ENCODE measurements at regions not wholly inside any gene's neighbourhood (a gene's known extent, or its start where the extent isn't known, plus 50 kb on each side); places are given as distances from the start of the nearest gene placed in this dataset.

DNA sequence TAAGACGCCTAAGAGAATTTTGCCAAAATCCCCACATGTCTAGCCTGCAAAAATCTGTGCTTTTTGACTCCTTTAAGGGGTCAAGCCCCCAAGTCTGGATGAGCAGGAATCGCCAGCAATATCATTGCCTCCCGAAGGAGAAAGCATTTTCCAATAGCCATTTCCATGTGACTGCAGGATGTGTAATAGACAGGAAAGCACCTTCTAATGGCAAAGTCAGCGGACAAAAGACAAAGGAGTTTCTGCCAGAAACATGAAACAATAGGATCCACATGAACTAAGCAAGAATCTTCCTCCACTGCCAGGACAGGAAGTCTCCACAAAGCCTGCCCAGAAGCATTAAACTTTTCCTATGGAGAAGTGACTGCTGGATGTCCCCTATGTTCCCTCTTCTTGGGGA is 177.1 kb upstream of the PCSK5 start:
- TF ChIP-seq SUZ12 (IDR thresholded peaks at IDR 0.05; ENCODE audit: extremely low read depth, insufficient read depth, insufficient read length) = no peak
- TF ChIP-seq ZNF274 (IDR thresholded peaks at IDR 0.05; ENCODE audit: low read depth, low read length) = no peak
- no peak for TF ChIP-seq YY1 (IDR thresholded peaks at IDR 0.05; ENCODE audit: insufficient read depth, insufficient read length)
- H3K9ac ChIP-seq (ENCODE audit: insufficient read length, low read depth) = no peak overlapping the region
- H3K27me3 ChIP-seq (ENCODE audit: insufficient read depth, insufficient read length) = no peaks in the 10 kb centered on the region

DNA sequence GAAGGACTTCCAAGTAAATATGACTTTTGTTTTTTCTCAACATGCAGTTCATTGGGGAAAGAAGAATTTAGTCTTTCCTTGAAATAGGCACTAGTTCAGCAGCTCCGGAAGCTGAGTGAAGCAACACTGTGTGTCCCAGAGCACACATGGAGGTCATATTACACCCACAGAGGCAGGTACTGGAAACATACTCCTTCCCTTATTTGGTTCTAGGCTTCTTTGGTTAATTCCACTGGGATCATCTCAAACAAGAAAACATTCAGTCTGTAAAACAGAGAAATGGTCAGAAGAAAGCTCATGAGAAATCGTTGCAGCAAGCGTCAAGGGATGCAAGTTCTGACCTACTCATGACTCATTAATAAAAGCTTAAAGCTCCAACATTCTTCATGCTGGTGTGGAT is 175.1 kb upstream of the PCSK5 start:
- no peak for DNase-seq (ENCODE audit: low read depth, low spot score)
- Histone ChIP-seq H3K4me3 (ENCODE audit: insufficient read length, low read depth) (no peak overlapping the region), H3K9me3 (ENCODE audit: insufficient read depth, low read length) (no peaks in the 10 kb centered on the region), H3K9ac (ENCODE audit: insufficient read length, low read depth) (no peak overlapping the region), H3K27me3 (ENCODE audit: insufficient read depth, insufficient read length) (no peaks in the 10 kb centered on the region), H3K36me3 (ENCODE audit: insufficient read depth, insufficient read length, low read length) (no peaks in the 10 kb centered on the region), H3K4me1 (ENCODE audit: insufficient read depth, insufficient read length) (no peaks in the 10 kb centered on the region)
- no peak for TF ChIP-seq YY1 (IDR thresholded peaks at IDR 0.05; ENCODE audit: insufficient read depth, insufficient read length)
- TF ChIP-seq SUZ12 (IDR thresholded peaks at IDR 0.05; ENCODE audit: extremely low read depth, insufficient read depth, insufficient read length) = no peak
- no peak for TF ChIP-seq ZNF274 (IDR thresholded peaks at IDR 0.05; ENCODE audit: low read depth, low read length)

More for the DNA sequence above, 177.1 kb upstream of the PCSK5 start:
- DNase-seq (ENCODE audit: low read depth, low spot score) = no peak
- Histone ChIP-seq H3K36me3 (ENCODE audit: insufficient read depth, insufficient read length, low read length) (no peaks in the 10 kb centered on the region), H3K9me3 (ENCODE audit: insufficient read depth, low read length) (no peaks in the 10 kb centered on the region), H3K4me1 (ENCODE audit: insufficient read depth, insufficient read length) (no peaks in the 10 kb centered on the region), H3K4me3 (ENCODE audit: insufficient read length, low read depth) (no peak overlapping the region)

DNA sequence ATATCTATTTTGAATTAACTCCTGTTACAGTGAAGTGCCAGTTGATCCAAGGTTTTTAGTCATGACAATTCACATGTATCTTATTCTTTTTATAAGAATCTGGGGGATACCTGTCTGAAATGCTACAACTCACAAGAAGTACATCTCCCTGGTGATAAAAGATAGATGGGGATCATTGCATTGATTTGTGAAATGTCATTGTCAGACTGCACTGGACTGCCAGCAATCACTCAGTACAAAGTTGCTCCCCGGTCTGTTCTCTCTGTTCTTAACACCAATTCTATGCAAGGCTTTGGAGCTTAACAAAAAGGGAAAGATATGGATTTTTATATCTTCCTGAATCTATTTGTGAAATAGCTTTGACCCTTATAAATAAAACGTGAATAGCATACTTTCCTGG is 171.8 kb upstream of the PCSK5 start:
- TF ChIP-seq YY1 (IDR thresholded peaks at IDR 0.05; ENCODE audit: insufficient read depth, insufficient read length) = no peak
- no peak for TF ChIP-seq ZNF274 (IDR thresholded peaks at IDR 0.05; ENCODE audit: low read depth, low read length)
- no peak for TF ChIP-seq SUZ12 (IDR thresholded peaks at IDR 0.05; ENCODE audit: extremely low read depth, insufficient read depth, insufficient read length)
- no peaks in the 10 kb centered on the region for H3K27me3 ChIP-seq (ENCODE audit: insufficient read depth, insufficient read length)
- no peaks in the 10 kb centered on the region for H3K9me3 ChIP-seq (ENCODE audit: insufficient read depth, low read length)
- H3K9ac ChIP-seq (ENCODE audit: insufficient read length, low read depth) = no peak overlapping the region
- no peak overlapping the region for H3K4me3 ChIP-seq (ENCODE audit: insufficient read length, low read depth)
- H3K36me3 ChIP-seq (ENCODE audit: insufficient read depth, insufficient read length, low read length) = no peaks in the 10 kb centered on the region
- H3K4me1 ChIP-seq (ENCODE audit: insufficient read depth, insufficient read length) = no peaks in the 10 kb centered on the region
- no peak for DNase-seq (ENCODE audit: low read depth, low spot score)

DNA sequence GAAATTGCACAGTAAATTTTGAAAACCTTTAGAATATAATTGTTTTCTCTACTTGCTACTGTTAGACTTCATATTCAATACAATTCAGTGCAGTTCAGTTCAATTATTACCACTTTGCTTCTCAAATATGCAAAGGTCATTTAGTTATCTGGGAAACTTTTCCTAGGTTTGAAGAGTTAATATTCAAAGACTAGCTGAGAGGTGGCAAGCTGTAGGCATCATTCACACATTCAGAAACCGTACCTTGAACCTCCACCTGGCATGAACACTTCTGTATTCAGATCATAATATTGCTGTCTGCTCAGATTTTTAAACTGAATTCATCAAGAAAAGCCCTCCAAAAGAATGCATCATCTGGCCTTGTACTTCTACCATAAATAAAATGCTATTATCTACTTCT is 162.1 kb upstream of the PCSK5 start:
- Histone ChIP-seq H3K4me3 (ENCODE audit: insufficient read length, low read depth) (no peak overlapping the region), H3K9ac (ENCODE audit: insufficient read length, low read depth) (no peak overlapping the region), H3K27me3 (ENCODE audit: insufficient read depth, insufficient read length) (no peaks in the 10 kb centered on the region), H3K9me3 (ENCODE audit: insufficient read depth, low read length) (no peaks in the 10 kb centered on the region), H3K36me3 (ENCODE audit: insufficient read depth, insufficient read length, low read length) (no peaks in the 10 kb centered on the region), H3K4me1 (ENCODE audit: insufficient read depth, insufficient read length) (no peaks in the 10 kb centered on the region)
- TF ChIP-seq ZNF274 (IDR thresholded peaks at IDR 0.05; ENCODE audit: low read depth, low read length) (no peak), SUZ12 (IDR thresholded peaks at IDR 0.05; ENCODE audit: extremely low read depth, insufficient read depth, insufficient read length) (no peak), YY1 (IDR thresholded peaks at IDR 0.05; ENCODE audit: insufficient read depth, insufficient read length) (no peak)
- no peak for DNase-seq (ENCODE audit: low read depth, low spot score)

DNA sequence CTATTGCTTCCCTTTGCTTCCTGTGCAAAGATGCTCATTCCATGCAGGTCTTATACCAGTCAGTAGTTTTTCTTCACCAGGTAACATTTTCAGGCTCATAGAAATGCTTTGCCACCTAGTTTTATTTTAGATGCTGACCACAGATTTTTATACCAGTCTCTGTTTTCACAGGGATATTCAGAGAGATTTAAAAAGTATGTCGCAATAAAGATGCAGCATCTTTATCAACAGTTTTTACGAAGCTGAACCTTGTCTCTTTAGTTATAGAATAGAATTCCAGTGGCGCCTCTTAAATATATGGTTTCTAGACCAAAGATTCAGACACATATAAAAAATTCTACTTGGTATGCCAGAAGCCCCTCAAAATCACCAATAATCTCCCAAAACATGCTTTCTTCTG is 155.7 kb upstream of the PCSK5 start:
- H3K9me3 ChIP-seq (ENCODE audit: insufficient read depth, low read length) = no peaks in the 10 kb centered on the region
- no peak overlapping the region for H3K4me3 ChIP-seq (ENCODE audit: insufficient read length, low read depth)

DNA sequence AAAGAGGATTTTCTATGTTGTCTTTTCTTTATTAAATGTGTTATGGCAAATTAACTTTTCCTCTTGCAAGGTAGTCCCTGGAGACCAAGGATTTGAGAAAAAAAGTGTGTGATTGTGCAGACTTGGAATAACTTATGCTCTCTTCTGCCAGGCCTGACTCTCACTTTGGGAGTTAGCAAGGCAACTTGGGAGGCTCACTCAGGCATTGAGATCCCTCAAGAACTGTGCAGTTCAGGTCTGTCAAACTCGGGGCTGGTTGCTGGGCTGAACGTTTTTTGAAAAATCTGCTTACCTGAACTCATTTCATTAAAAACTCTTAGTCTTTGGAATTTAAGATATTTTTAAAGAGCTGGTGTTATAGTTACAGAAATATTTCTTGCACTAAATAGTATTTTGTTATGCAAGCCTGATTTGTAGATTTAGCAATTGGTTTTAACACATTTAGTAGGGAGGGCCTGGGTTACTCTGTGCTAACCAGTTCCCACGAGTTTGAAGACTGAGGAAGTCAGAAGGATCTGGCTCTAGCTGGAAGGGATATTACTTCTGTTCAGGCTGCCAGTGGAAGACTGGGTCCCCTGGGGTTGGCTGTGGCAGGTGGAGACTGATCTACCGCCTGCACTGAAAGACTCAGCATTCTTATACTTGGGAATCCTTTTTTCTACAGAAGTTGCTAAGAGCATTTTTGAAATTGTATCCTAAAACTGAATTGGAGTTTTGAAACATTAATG is 150.4 kb upstream of the PCSK5 start:
- no peaks in the 10 kb centered on the region for H3K36me3 ChIP-seq (ENCODE audit: insufficient read depth, insufficient read length, low read length)
- no peak overlapping the region for H3K4me3 ChIP-seq (ENCODE audit: insufficient read length, low read depth)
- H3K9ac ChIP-seq (ENCODE audit: insufficient read length, low read depth) = no peak overlapping the region
- no peaks in the 10 kb centered on the region for H3K4me1 ChIP-seq (ENCODE audit: insufficient read depth, insufficient read length)
- no peak for TF ChIP-seq YY1 (IDR thresholded peaks at IDR 0.05; ENCODE audit: insufficient read depth, insufficient read length)
- no peak for TF ChIP-seq ZNF274 (IDR thresholded peaks at IDR 0.05; ENCODE audit: low read depth, low read length)
- no peak for TF ChIP-seq SUZ12 (IDR thresholded peaks at IDR 0.05; ENCODE audit: extremely low read depth, insufficient read depth, insufficient read length)
- DNase-seq (ENCODE audit: low read depth, low spot score) = no peak
- H3K27me3 ChIP-seq (ENCODE audit: insufficient read depth, insufficient read length) = no peaks in the 10 kb centered on the region
- no peaks in the 10 kb centered on the region for H3K9me3 ChIP-seq (ENCODE audit: insufficient read depth, low read length)

More for the DNA sequence above, 155.7 kb upstream of the PCSK5 start:
- TF ChIP-seq ZNF274 (IDR thresholded peaks at IDR 0.05; ENCODE audit: low read depth, low read length) = no peak
- TF ChIP-seq YY1 (IDR thresholded peaks at IDR 0.05; ENCODE audit: insufficient read depth, insufficient read length) = no peak
- no peak for TF ChIP-seq SUZ12 (IDR thresholded peaks at IDR 0.05; ENCODE audit: extremely low read depth, insufficient read depth, insufficient read length)
- Histone ChIP-seq H3K36me3 (ENCODE audit: insufficient read depth, insufficient read length, low read length) (no peaks in the 10 kb centered on the region), H3K4me1 (ENCODE audit: insufficient read depth, insufficient read length) (no peaks in the 10 kb centered on the region), H3K27me3 (ENCODE audit: insufficient read depth, insufficient read length) (no peaks in the 10 kb centered on the region), H3K9ac (ENCODE audit: insufficient read length, low read depth) (no peak overlapping the region)
- DNase-seq (ENCODE audit: low read depth, low spot score) = no peak

DNA sequence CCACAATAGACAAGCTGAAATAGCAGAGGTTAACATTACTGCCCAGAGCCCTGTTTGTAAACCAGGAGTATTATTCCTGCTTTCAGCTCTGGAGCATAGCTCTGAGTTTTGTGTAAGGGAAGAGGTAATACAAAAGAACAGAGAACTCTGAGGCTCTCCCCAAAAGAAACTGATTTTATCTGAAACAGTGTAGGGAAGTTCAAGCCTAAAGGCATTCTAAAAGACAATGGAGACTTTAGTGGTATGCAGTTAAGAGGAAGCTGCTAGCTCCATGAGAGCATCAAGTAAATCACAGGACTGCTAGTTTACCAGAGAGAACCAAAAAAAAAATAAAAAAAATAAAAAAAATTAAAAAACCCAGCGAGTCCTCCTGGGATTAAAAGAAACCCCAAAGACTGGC is 146.6 kb upstream of the PCSK5 start:
- Histone ChIP-seq H3K4me3 (ENCODE audit: insufficient read length, low read depth) (no peak overlapping the region), H3K9ac (ENCODE audit: insufficient read length, low read depth) (no peak overlapping the region), H3K27me3 (ENCODE audit: insufficient read depth, insufficient read length) (no peaks in the 10 kb centered on the region), H3K36me3 (ENCODE audit: insufficient read depth, insufficient read length, low read length) (no peaks in the 10 kb centered on the region), H3K9me3 (ENCODE audit: insufficient read depth, low read length) (no peaks in the 10 kb centered on the region), H3K4me1 (ENCODE audit: insufficient read depth, insufficient read length) (no peaks in the 10 kb centered on the region)
- no peak for TF ChIP-seq ZNF274 (IDR thresholded peaks at IDR 0.05; ENCODE audit: low read depth, low read length)
- no peak for TF ChIP-seq SUZ12 (IDR thresholded peaks at IDR 0.05; ENCODE audit: extremely low read depth, insufficient read depth, insufficient read length)
- no peak for TF ChIP-seq YY1 (IDR thresholded peaks at IDR 0.05; ENCODE audit: insufficient read depth, insufficient read length)
- DNase-seq (ENCODE audit: low read depth, low spot score) = peak; percentile 6

Measured in NT2/D1 (cell line).